ENCODE measurements at regions not wholly inside any gene's neighbourhood (a gene's known extent, or its start where the extent isn't known, plus 50 kb on each side); places are given as distances from the start of the nearest gene placed in this dataset.
"Not testable (repeated sequence)": the region's sequence is repeated elsewhere in the genome, so short reads cannot be mapped to it uniquely, and the experiment has no call there.

DNA sequence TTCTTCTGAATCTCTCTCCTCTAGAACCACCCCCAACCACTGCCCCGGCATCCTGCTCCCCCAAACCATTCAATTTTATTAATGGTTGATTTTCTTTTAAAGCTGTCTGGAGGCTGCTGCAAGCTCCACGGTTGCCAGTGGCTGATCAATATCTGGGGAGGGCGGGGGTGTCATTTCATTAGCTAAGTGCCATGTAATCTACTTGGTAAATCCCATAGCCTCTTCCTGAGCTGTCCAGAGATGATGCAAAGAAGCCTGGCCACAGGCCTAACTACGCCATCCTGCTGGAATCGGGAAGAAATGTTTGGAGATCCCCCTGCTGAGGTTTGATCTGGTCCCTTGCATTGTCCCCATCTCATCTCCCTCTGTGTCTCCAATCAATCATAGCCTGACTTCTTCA, 440.1 kb downstream of the MIAT start:
- ATAC-seq (replicated peaks in 1 of 2) (no peak), DNase-seq (no peak)
- H3K27me3 Mint-ChIP-seq (ENCODE audit: low read depth), result peaks cover 26% of the 10 kb centered on the region
- H3K9me3 Mint-ChIP-seq, result no peaks in the 10 kb centered on the region
- H3K36me3 Mint-ChIP-seq (ENCODE audit: insufficient read depth in 2 of 2), result no peaks in the 10 kb centered on the region
- H3K4me1 Mint-ChIP-seq (ENCODE audit: low read depth), result no peaks in the 10 kb centered on the region
- no peak overlapping the region for H3K4me3 Mint-ChIP-seq
- no peak overlapping the region for H3K27ac Mint-ChIP-seq

DNA sequence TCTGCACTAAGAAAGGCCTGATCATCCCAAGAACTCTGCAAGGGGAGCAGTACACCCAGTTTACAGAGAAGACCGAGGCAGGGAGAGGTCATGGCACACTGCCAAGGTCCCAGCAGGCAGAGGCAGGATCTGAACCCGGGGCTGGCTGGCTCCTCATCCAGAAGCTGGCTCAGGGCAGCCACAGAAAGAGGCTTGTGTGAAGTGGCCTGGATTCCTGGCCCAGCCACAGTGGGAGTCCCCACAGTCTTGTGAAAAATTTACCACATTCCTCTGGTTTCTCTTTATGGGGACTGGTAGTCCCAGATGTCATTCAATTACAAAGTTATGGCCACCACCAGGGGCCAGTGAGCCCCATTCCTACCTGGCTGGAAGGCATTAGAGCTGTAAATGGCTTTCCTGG, 440.5 kb downstream of the MIAT start:
- ATAC-seq (replicated peaks in 1 of 2), result no peak

DNA sequence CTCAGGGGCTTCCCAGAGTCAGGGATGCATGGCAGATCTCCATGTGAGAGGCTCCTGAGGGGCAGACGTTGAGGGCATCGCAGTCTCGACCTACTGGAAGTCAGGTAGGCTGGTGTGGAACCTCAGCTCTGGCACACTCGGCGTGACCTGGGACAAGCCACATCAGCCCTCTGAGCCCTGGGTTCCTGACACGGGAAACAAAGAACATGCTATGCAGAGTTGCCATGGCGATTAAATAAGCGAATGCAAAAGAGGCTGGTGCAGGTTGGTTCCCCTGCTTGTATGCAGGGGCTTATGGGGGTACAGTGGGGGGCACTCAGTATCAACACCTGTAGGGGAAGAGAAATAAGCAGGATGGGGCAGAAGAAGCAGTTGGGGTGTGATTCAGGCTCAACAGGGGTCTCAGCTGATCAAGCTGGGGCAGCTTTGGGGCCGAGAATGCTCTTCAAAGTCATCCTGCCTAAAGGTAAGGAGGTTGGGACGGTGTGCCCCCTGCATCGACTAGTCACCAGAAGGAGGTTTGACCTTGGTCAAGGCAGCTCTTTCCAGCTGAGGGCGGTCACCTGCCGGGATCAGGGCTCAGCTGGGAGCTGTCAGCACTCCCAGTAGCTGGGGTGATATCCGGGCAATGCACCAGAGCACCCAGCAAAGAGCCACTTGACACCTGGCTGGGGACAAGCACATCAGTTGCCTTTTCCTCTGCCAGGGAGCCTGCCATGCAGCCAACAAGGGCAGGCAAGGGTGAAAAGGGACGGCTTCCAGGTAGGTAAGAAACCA, 442.7 kb downstream of the MIAT start:
- no peak for ATAC-seq (replicated peaks in 1 of 2)
- DNase-seq, result no peak
- Mint-ChIP-seq H3K27ac (no peak overlapping the region), H3K27me3 (ENCODE audit: low read depth) (peaks cover 31% of the 10 kb centered on the region), H3K36me3 (ENCODE audit: insufficient read depth in 2 of 2) (no peaks in the 10 kb centered on the region), H3K9me3 (no peaks in the 10 kb centered on the region), H3K4me3 (no peak overlapping the region), H3K4me1 (ENCODE audit: low read depth) (no peaks in the 10 kb centered on the region)

More for the DNA sequence above, 440.5 kb downstream of the MIAT start:
- H3K9me3 Mint-ChIP-seq, result no peaks in the 10 kb centered on the region
- H3K4me3 Mint-ChIP-seq, result no peak overlapping the region
- DNase-seq, result no peak
- no peaks in the 10 kb centered on the region for H3K36me3 Mint-ChIP-seq (ENCODE audit: insufficient read depth in 2 of 2)
- H3K27ac Mint-ChIP-seq, result no peak overlapping the region
- H3K27me3 Mint-ChIP-seq (ENCODE audit: low read depth), result peaks cover 30% of the 10 kb centered on the region
- no peaks in the 10 kb centered on the region for H3K4me1 Mint-ChIP-seq (ENCODE audit: low read depth)

DNA sequence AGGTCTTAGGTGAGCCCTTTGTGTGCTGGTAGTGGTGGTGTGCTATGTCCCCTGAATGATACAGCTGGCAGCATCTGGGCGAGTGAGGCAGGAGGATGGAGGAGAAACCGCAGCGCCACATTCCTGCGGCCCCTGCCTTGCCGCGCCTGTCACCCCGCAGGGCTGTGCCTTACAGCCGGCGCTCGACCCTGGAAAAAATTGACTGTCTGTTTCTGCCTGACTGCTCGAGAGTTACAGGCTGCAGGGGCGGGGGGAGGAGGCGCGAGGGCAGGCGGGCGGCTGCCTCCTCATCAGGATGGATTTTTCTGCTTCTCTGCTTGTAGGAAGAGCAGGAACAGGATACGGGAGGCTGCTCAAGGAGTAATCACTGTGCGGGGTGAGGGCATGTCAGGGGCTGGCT, 443.4 kb downstream of the MIAT start:
- Mint-ChIP-seq H3K4me3 (no peak overlapping the region), H3K27me3 (ENCODE audit: low read depth) (peaks cover 31% of the 10 kb centered on the region), H3K4me1 (ENCODE audit: low read depth) (no peaks in the 10 kb centered on the region), H3K27ac (no peak overlapping the region), H3K36me3 (ENCODE audit: insufficient read depth in 2 of 2) (no peaks in the 10 kb centered on the region), H3K9me3 (no peaks in the 10 kb centered on the region)
- no peak for ATAC-seq (replicated peaks in 1 of 2)
- DNase-seq, result no peak

DNA sequence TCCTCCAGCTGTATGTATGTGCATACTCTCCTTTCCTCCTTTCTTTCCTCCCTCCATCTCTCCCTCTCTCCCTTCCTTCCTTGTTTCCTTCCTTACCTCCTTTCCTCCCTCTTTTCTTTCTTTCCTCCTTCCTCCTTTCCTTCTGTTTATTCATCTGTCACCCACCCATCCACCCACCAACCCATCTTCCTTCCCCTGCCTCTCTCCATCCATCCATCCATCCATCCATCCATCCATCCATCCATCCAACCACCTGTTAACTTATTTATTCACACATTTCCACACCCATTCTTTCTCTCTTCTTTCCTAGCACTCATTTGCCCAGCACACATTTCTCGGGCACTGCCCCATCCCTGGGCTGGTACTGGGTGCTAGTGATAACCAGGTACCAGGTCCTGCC, 443.9 kb downstream of the MIAT start:
- DNase-seq, result no peak
- Mint-ChIP-seq H3K4me1 (ENCODE audit: low read depth) (no peaks in the 10 kb centered on the region), H3K27me3 (ENCODE audit: low read depth) (peaks cover 31% of the 10 kb centered on the region), H3K9me3 (no peaks in the 10 kb centered on the region), H3K4me3 (no peak overlapping the region), H3K27ac (no peak overlapping the region), H3K36me3 (ENCODE audit: insufficient read depth in 2 of 2) (no peaks in the 10 kb centered on the region)
- ATAC-seq (replicated peaks in 1 of 2), result no peak

DNA sequence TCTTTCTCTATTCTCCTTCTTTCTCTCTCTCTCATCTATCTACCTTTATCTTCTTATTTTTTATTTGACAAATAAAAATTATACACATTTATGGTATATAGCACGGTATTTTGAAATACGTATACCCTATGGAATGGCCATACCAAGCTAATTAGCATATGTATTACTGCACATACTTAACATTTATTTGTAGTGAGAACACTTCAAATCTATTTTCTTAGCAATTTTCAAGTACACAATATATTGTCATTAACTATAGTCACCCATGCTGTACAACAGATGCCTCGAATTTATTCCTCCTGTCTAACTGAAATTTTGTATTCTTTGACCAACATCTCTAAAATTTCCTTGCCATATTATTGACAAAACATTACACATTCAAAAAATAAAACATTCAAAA, 447.1 kb downstream of the MIAT start:
- Mint-ChIP-seq H3K9me3 (peaks cover 3% of the 10 kb centered on the region in 2 donors), H3K4me3 (no peak overlapping the region), H3K36me3 (ENCODE audit: insufficient read depth in 2 of 2) (peaks cover 0 to 2% of the 10 kb centered on the region in 2 donors), H3K27me3 (ENCODE audit: low read depth) (peaks cover 29% of the 10 kb centered on the region), H3K4me1 (ENCODE audit: low read depth) (no peaks in the 10 kb centered on the region), H3K27ac (no peak overlapping the region)
- ATAC-seq (replicated peaks in 1 of 2) (no peak), DNase-seq (no peak)

DNA sequence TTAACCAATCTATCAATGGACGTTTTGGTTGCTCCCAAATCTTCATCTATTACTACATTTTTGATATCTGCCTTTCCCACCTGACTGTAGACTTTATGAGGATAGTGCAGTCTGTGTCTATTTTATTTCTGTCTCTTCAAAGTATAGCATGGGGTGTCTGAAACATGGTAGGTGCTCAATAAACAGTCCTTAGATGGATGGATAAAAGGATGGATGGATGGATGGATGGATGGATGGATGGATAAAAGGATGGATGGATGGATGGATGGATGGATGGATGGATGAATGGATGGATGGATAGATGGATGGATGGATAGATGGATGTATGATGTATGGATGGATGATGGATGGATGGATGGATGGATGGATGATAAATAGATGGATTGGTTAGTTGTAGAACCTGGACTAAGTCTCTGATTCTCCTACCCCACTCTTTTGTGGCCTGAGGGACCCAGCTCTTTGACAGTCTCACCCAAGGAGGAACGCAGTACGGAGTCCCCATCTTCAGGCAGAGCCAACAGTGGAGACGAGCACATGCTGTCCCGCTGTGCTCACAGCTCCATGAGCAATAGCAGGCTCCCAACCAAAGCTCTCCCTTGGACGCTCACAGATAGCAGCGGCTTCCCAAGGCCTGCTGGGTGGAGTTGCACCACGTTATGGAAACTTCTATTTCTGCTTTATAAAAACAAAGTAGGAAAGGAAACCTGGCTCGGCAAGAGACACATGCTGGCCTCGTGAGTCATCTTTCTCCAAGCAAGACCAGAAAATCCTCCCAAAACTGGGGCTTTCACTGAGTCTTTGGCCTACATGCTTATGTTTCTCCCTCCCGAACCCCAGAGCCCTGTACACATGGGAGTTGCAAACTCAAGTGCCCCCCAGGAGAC, 448.0 kb downstream of the MIAT start:
- H3K27ac Mint-ChIP-seq, result no peak overlapping the region
- DNase-seq (no peak), ATAC-seq (replicated peaks in 1 of 2) (no peak)
- H3K27me3 Mint-ChIP-seq (ENCODE audit: low read depth), result peaks cover 20% of the 10 kb centered on the region
- H3K36me3 Mint-ChIP-seq (ENCODE audit: insufficient read depth in 2 of 2), result peaks cover 0 to 2% of the 10 kb centered on the region in 2 donors
- H3K4me3 Mint-ChIP-seq, result no peak overlapping the region
- H3K9me3 Mint-ChIP-seq, result peaks cover 3% of the 10 kb centered on the region in 2 donors
- H3K4me1 Mint-ChIP-seq (ENCODE audit: low read depth), result no peaks in the 10 kb centered on the region

DNA sequence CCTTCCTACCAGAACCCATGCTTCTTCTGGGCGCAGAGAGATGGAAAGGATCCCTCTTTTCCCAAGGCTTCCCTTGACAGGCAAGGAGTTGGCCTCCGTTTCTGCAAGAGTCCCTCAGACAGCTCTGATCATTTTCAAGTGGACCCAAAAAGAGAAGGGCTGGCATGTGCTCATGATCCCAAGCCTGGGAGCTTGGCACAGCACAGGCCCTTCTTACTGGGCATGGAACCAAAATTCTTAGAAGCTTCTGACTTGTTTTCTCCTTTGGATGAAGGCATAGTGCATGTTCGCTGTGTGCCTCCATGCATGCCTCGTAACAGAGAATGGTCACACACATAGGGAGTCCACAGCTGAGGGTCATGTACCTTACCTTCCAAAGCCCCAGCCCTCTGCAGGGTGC, 449.6 kb downstream of the MIAT start:
- peaks cover 0 to 2% of the 10 kb centered on the region in 2 donors for H3K36me3 Mint-ChIP-seq (ENCODE audit: insufficient read depth in 2 of 2)
- H3K4me1 Mint-ChIP-seq (ENCODE audit: low read depth), result no peaks in the 10 kb centered on the region
- peaks cover 3% of the 10 kb centered on the region in 2 donors for H3K9me3 Mint-ChIP-seq
- no peak overlapping the region for H3K4me3 Mint-ChIP-seq
- ATAC-seq (replicated peaks in 1 of 2) (no peak), DNase-seq (no peak)
- H3K27me3 Mint-ChIP-seq (ENCODE audit: low read depth), result peaks cover 6% of the 10 kb centered on the region
- no peak overlapping the region for H3K27ac Mint-ChIP-seq

DNA sequence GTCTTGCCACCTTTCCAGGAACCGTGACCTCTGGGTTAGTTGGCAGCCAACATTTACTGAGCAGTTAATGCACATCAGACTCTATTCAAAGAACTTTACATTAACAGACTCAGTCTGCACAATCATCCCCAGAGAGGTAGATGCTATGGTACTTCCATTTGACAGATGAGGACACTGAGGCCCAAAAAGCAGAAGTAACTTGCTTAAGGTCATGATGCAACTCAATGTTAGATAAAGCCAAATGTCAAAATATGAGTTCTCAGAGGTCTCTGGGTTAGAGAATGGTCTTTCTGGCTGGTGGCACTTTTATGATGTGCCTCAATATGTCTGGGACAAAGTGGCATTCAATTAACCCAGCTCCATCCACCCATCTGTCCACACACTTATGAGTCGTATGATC, 450.0 kb downstream of the MIAT start:
- no peak for ATAC-seq (replicated peaks in 1 of 2)
- H3K27me3 Mint-ChIP-seq (ENCODE audit: low read depth), result peaks cover 6% of the 10 kb centered on the region

DNA sequence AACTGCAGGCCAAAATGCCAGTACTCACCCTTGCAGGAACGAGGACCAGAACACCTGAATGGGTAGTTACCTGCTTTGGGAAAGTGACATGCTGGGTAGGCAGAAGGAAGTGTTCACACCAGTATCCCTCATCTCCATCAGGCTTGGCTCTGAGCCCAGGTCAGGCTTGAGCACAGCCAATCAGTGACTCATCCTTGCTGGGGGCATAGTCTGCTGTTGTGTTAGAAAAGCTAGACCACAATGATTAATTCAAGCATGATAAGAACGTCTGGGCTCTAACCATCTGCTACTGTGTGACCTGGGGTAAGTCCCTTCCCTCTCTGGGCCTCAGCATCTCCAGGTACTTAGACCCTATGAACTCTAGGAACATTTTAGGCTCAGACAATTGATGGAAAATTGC, 450.4 kb downstream of the MIAT start:
- Mint-ChIP-seq H3K4me3 (no peak overlapping the region), H3K27ac (no peak overlapping the region)

More for the DNA sequence above, 450.0 kb downstream of the MIAT start:
- Mint-ChIP-seq H3K36me3 (ENCODE audit: insufficient read depth in 2 of 2) (peaks cover 0 to 2% of the 10 kb centered on the region in 2 donors), H3K9me3 (peaks cover 3% of the 10 kb centered on the region in 2 donors), H3K4me1 (ENCODE audit: low read depth) (no peaks in the 10 kb centered on the region), H3K4me3 (no peak overlapping the region), H3K27ac (no peak overlapping the region)
- no peak for DNase-seq

DNA sequence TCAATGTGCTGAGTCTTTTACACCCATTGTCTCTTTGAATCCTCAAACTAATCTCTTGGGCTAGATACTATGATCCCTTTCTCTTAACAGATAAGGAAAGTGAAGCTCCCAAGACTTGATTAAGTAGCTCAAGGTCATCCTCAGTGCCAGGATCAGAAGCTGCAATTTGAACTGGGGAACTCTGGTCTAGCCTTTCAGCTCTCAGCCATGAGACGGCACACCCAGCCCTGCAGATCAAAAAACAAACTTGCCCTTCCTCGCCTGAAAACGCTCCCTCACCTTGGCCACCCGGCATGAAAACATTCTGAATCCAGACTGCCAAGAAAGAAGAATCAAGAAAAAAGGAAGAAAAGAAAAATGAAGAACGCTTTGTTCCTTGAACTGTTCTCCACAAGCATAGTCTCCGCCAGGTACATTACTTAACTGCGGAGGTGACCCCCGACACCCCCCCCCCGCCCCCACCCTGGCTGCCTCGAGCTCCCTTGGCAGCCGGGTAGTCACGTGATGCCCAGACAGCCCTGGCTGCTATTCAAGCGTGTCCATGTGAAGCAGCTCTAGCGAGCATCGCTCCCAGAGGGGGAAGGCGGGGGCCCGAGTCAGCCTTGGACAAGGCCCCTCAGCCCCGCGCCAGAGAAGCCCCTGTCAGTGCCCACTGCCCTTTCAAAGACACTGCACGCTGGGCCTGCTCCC, 451.2 kb downstream of the MIAT start:
- peaks cover 0 to 2% of the 10 kb centered on the region in 2 donors for H3K36me3 Mint-ChIP-seq (ENCODE audit: insufficient read depth in 2 of 2)
- H3K9me3 Mint-ChIP-seq, result peaks cover 3% of the 10 kb centered on the region in 2 donors
- H3K4me1 Mint-ChIP-seq (ENCODE audit: low read depth), result peaks cover 5% of the 10 kb centered on the region
- no peak overlapping the region for H3K4me3 Mint-ChIP-seq
- no peak for DNase-seq
- no peak for ATAC-seq (replicated peaks in 1 of 2)
- no peaks in the 10 kb centered on the region for H3K27me3 Mint-ChIP-seq (ENCODE audit: low read depth)
- no peak overlapping the region for H3K27ac Mint-ChIP-seq

More for the DNA sequence above, 450.4 kb downstream of the MIAT start:
- peak in 1 of 2 donors; percentile 1 for DNase-seq
- Mint-ChIP-seq H3K27me3 (ENCODE audit: low read depth) (peaks cover 2% of the 10 kb centered on the region), H3K36me3 (ENCODE audit: insufficient read depth in 2 of 2) (peaks cover 0 to 2% of the 10 kb centered on the region in 2 donors), H3K4me1 (ENCODE audit: low read depth) (no peaks in the 10 kb centered on the region), H3K9me3 (peaks cover 3% of the 10 kb centered on the region in 2 donors)
- no peak for ATAC-seq (replicated peaks in 1 of 2)

DNA sequence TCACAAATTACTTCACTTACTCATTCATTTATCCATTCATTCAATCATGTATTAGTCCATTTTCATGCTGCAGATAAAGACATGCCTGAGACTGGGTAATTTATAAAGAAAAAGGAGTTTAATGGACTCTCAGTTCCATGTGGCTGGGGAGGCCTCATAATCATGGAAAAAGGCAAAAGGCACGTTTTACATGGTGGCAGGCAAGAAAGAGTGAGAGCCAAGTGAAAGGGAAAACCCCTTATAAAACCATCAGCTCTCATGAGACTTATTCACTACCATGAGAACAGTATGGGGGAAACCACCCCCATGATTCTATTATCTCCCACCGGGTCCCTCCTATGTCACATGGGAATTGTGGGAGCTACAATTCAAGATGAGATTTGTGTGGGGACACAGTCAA, 452.0 kb downstream of the MIAT start:
- H3K27ac Mint-ChIP-seq; DNase-seq; H3K4me1 Mint-ChIP-seq (ENCODE audit: low read depth); H3K4me3 Mint-ChIP-seq; H3K9me3 Mint-ChIP-seq; H3K27me3 Mint-ChIP-seq (ENCODE audit: low read depth); ATAC-seq (replicated peaks in 1 of 2); H3K36me3 Mint-ChIP-seq (ENCODE audit: insufficient read depth in 2 of 2): not testable (repeated sequence)
